ENCODE measurements at regions not wholly inside any gene's neighbourhood (a gene's known extent, or its start where the extent isn't known, plus 50 kb on each side); places are given as distances from the start of the nearest gene placed in this dataset.

- no peak for DNase-seq (ENCODE audit: low read depth)
These were observed 600.6 kb downstream of the PTPRU start for GRCh38 chr1:29836651-29837646.

- DNase-seq (ENCODE audit: low read depth) = no peak
These were observed 599.6 kb downstream of the PTPRU start for GRCh38 chr1:29835874-29836273.

GRCh38 chr1:29835406-29835805 is 599.1 kb downstream of the PTPRU start:
- DNase-seq (ENCODE audit: low read depth) = no peak

- DNase-seq (ENCODE audit: low read depth) = no peak
These were observed 597.3 kb downstream of the PTPRU start for GRCh38 chr1:29833581-29833980.

GRCh38 chr1:29832936-29833335 is 596.6 kb downstream of the PTPRU start:
- no peak for DNase-seq (ENCODE audit: low read depth)

- DNase-seq (ENCODE audit: low read depth) = no peak
These were observed 596.1 kb downstream of the PTPRU start for GRCh38 chr1:29832471-29832870.

- DNase-seq (ENCODE audit: low read depth) = no peak
These were observed 595.3 kb downstream of the PTPRU start for GRCh38 chr1:29831500-29832117.

GRCh38 chr1:29830916-29831315 is 594.6 kb downstream of the PTPRU start:
- DNase-seq (ENCODE audit: low read depth) = no peak

- no peak for DNase-seq (ENCODE audit: low read depth)
These were observed 594.1 kb downstream of the PTPRU start for GRCh38 chr1:29830383-29830782.

GRCh38 chr1:29829448-29830344 is 593.4 kb downstream of the PTPRU start:
- DNase-seq (ENCODE audit: low read depth) = no peak

- no peak for DNase-seq (ENCODE audit: low read depth)
These were observed 592.5 kb downstream of the PTPRU start for GRCh38 chr1:29828526-29829447.

- DNase-seq (ENCODE audit: low read depth) = no peak
These were observed 591.6 kb downstream of the PTPRU start for GRCh38 chr1:29827801-29828525.

- no peak for DNase-seq (ENCODE audit: low read depth)
These were observed 591.0 kb downstream of the PTPRU start for GRCh38 chr1:29827237-29827750.

- no peak for DNase-seq (ENCODE audit: low read depth)
These were observed 590.3 kb downstream of the PTPRU start for GRCh38 chr1:29826646-29827045.

GRCh38 chr1:29825941-29826415 is 589.7 kb downstream of the PTPRU start:
- no peak for DNase-seq (ENCODE audit: low read depth)

- DNase-seq (ENCODE audit: low read depth) = no peak
These were observed 589.1 kb downstream of the PTPRU start for GRCh38 chr1:29825274-29825940.

GRCh38 chr1:29824511-29825273 is 588.4 kb downstream of the PTPRU start:
- DNase-seq (ENCODE audit: low read depth) = no peak

- DNase-seq (ENCODE audit: low read depth) = no peak
These were observed 587.7 kb downstream of the PTPRU start for GRCh38 chr1:29824025-29824424.
